PC-3 (cell line): ENCODE measurements at regions not wholly inside any gene's neighbourhood (a gene's known extent, or its start where the extent isn't known, plus 50 kb on each side); places are given as distances from the start of the nearest gene placed in this dataset.

Experiments used
- EZH2 ChIP-seq: fragments of 300-600 bp; sonication (generic); IDR thresholded peaks from one replicate; pipeline ENCODE4 v1.6.1; 2017; ENCODE audit warnings: antibody characterized with exemption, mild to moderate bottlenecking, low read length; ENCODE audit not compliant: unreplicated experiment
- EZH2phosphoT487 ChIP-seq: fragments of 300-600 bp; sonication (generic); IDR thresholded peaks from 2 replicates; pipeline ENCODE4 v1.6.1; 2018; ENCODE audit warnings: mild to moderate bottlenecking, antibody characterized with exemption, low read length, borderline replicate concordance
- TF ChIP-seq, protein P1 (sequence below): fragments of 300-600 bp; sonication (generic); conservative IDR thresholded peaks from 2 replicates; pipeline ENCODE4 v1.5.1; 2017; ENCODE audit warnings: antibody characterized with exemption, low read depth, mild to moderate bottlenecking, low read length

GRCh38 chr18:10232062-10232461, 222.4 kb upstream of the APCDD1 start:
- TF ChIP-seq, protein P1, sequence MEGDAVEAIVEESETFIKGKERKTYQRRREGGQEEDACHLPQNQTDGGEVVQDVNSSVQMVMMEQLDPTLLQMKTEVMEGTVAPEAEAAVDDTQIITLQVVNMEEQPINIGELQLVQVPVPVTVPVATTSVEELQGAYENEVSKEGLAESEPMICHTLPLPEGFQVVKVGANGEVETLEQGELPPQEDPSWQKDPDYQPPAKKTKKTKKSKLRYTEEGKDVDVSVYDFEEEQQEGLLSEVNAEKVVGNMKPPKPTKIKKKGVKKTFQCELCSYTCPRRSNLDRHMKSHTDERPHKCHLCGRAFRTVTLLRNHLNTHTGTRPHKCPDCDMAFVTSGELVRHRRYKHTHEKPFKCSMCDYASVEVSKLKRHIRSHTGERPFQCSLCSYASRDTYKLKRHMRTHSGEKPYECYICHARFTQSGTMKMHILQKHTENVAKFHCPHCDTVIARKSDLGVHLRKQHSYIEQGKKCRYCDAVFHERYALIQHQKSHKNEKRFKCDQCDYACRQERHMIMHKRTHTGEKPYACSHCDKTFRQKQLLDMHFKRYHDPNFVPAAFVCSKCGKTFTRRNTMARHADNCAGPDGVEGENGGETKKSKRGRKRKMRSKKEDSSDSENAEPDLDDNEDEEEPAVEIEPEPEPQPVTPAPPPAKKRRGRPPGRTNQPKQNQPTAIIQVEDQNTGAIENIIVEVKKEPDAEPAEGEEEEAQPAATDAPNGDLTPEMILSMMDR, result no peak
- TF ChIP-seq EZH2 (no peak), EZH2phosphoT487 (no peak)
